Ishikawa (cell line): ENCODE measurements at regions not wholly inside any gene's neighbourhood (a gene's known extent, or its start where the extent isn't known, plus 50 kb on each side); places are given as distances from the start of the nearest gene placed in this dataset.

Experiments
- CEBPB ChIP-seq: IDR thresholded peaks from 2 replicates; pipeline ENCODE4 v1.6.1; 2012
- CREB1 ChIP-seq: IDR thresholded peaks from 2 replicates; pipeline ENCODE4 v1.6.1; 2012; ENCODE audit warnings: low read depth
- EGR1 ChIP-seq: IDR thresholded peaks from 2 replicates; pipeline ENCODE4 v1.6.1; 2012
- EP300 ChIP-seq: IDR thresholded peaks from 2 replicates; pipeline ENCODE4 v1.6.1; 2012; ENCODE audit warnings: borderline replicate concordance
- FOXM1 ChIP-seq: IDR thresholded peaks from 2 replicates; pipeline ENCODE4 v1.6.1; 2012; ENCODE audit warnings: low read depth, borderline replicate concordance
- MAX ChIP-seq: IDR thresholded peaks from 2 replicates; pipeline ENCODE4 v1.6.1; 2012
- NFIC ChIP-seq: IDR thresholded peaks from 2 replicates; pipeline ENCODE4 v1.6.1; 2012
- RAD21 ChIP-seq: IDR thresholded peaks from 2 replicates; pipeline ENCODE4 v1.6.1; 2012; ENCODE audit warnings: low read depth
- REST ChIP-seq: IDR thresholded peaks from 2 replicates; pipeline ENCODE4 v1.6.1; 2012; ENCODE audit warnings: low read depth, mild to moderate bottlenecking
- TAF1 ChIP-seq: IDR thresholded peaks from 2 replicates; pipeline ENCODE4 v1.6.1; 2012; ENCODE audit warnings: low read depth, mild to moderate bottlenecking
- TCF12 ChIP-seq: IDR thresholded peaks from 2 replicates; pipeline ENCODE4 v1.6.1; 2012; ENCODE audit warnings: low read depth
- TEAD4 ChIP-seq: IDR thresholded peaks from 2 replicates; pipeline ENCODE4 v1.6.1; 2012
- YY1 ChIP-seq: IDR thresholded peaks from 2 replicates; pipeline ENCODE4 v1.6.1; 2012; ENCODE audit warnings: low read depth
- ZBTB7A ChIP-seq: IDR thresholded peaks from 2 replicates; pipeline ENCODE4 v1.6.1; 2012; ENCODE audit warnings: low read depth
- TF ChIP-seq, protein P1 (sequence below): IDR thresholded peaks from 2 replicates; pipeline ENCODE4 v1.6.1; 2012

- TF ChIP-seq ZBTB7A (no peak), REST (no peak), CEBPB (no peak), EGR1 (no peak), EP300 (no peak), TCF12 (no peak), FOXM1 (no peak), YY1 (no peak), TEAD4 (no peak), CREB1 (no peak), NFIC (no peak), RAD21 (no peak), MAX (no peak), TAF1 (no peak)
- TF ChIP-seq, protein P1, sequence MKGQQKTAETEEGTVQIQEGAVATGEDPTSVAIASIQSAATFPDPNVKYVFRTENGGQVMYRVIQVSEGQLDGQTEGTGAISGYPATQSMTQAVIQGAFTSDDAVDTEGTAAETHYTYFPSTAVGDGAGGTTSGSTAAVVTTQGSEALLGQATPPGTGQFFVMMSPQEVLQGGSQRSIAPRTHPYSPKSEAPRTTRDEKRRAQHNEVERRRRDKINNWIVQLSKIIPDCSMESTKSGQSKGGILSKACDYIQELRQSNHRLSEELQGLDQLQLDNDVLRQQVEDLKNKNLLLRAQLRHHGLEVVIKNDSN, result no peak
Observed at GRCh38 chr5:158387499-158387898, 528.6 kb upstream of the CLINT1 start.

- no peak for TF ChIP-seq TEAD4
- TF ChIP-seq EP300, result no peak
- TF ChIP-seq, protein P1, result no peak
- TF ChIP-seq CREB1, result no peak
- no peak for TF ChIP-seq MAX
- TF ChIP-seq NFIC, result no peak
- no peak for TF ChIP-seq YY1
Observed at GRCh38 chr5:158385982-158386381, 527.0 kb upstream of the CLINT1 start.

GRCh38 chr5:158384535-158385481 is 525.9 kb upstream of the CLINT1 start:
- no peak for TF ChIP-seq CREB1
- no peak for TF ChIP-seq CEBPB
- TF ChIP-seq TAF1, result no peak
- TF ChIP-seq NFIC, result no peak
- TF ChIP-seq, protein P1, result no peak
- TF ChIP-seq TEAD4, result no peak
- TF ChIP-seq EGR1, result no peak
- TF ChIP-seq EP300, result no peak

GRCh38 chr5:158383486-158383885 is 524.5 kb upstream of the CLINT1 start:
- TF ChIP-seq, protein P1, result no peak
- no peak for TF ChIP-seq TAF1
- TF ChIP-seq TCF12, result no peak
- TF ChIP-seq YY1, result no peak
- TF ChIP-seq EGR1, result no peak
- no peak for TF ChIP-seq CREB1
- no peak for TF ChIP-seq MAX
- no peak for TF ChIP-seq REST
- TF ChIP-seq ZBTB7A, result no peak
- TF ChIP-seq CEBPB, result no peak
- no peak for TF ChIP-seq TEAD4
- TF ChIP-seq EP300, result no peak
- TF ChIP-seq NFIC, result no peak
- no peak for TF ChIP-seq FOXM1
- TF ChIP-seq RAD21, result no peak
